H1 (cell line): ENCODE measurements at regions not wholly inside any gene's neighbourhood (a gene's known extent, or its start where the extent isn't known, plus 50 kb on each side); places are given as distances from the start of the nearest gene placed in this dataset.

Experiments
- CTCF ChIA-PET: fragments of 300-600 bp; sonication (Branson Sonifier 250); formaldehyde crosslinking; loops from one replicate; lab custom pipeline; 2021; ENCODE audit not compliant: partially characterized antibody; lab: Charles Lee
- POLR2A ChIA-PET: fragments of 300-600 bp; sonication (Branson Sonifier 250); formaldehyde crosslinking; loops from one replicate; lab custom pipeline; 2021; ENCODE audit warnings: inconsistent platforms; ENCODE audit not compliant: partially characterized antibody; lab: Charles Lee
- DNase-seq, 2 experiments: peaks; one replicate each; pipeline versions ENCODE4 v3.0.0 to v3.0.0-alpha.2; 2010 to 2022; ENCODE audit warnings: low spot score in 2 of 2, low read depth in 1 of 2, mixed read lengths in 1 of 2
- FAIRE-seq: peaks from 2 replicates; lab custom pipeline; 2011; peaks lifted over from hg19 to GRCh38; lab: Jason Lieb, UNC
- H2AFZ ChIP-seq: 2 replicates; pipeline ENCODE4 v1.8.1; 2012; ENCODE audit warnings: low read length, inconsistent platforms
- H2AK5ac ChIP-seq: 2 replicates; pipeline ENCODE4 v1.6.1; 2013; ENCODE audit warnings: low read depth, low read length
- H2BK120ac ChIP-seq: replicated peaks from 2 replicates; pipeline ENCODE3; 2013; ENCODE audit warnings: low read depth, low read length, inconsistent platforms
- H2BK12ac ChIP-seq: 2 replicates; pipeline ENCODE4 v1.6.1; 2013; ENCODE audit warnings: low read depth, low read length
- H2BK15ac ChIP-seq: 2 replicates; pipeline ENCODE4 v1.6.1; 2013; ENCODE audit warnings: low read length
- H2BK20ac ChIP-seq: 2 replicates; pipeline ENCODE4 v1.6.1; 2013; ENCODE audit warnings: low read length
- H2BK5ac ChIP-seq: 2 replicates; pipeline ENCODE4 v1.6.1; 2013; ENCODE audit warnings: low read depth, low read length
- H3K14ac ChIP-seq: 2 replicates; pipeline ENCODE4 v1.6.1; 2013; ENCODE audit warnings: inconsistent platforms; ENCODE audit not compliant: insufficient read length
- H3K18ac ChIP-seq: 2 replicates; pipeline ENCODE4 v1.6.1; 2013; ENCODE audit warnings: low read length; ENCODE audit errors: extremely low read depth
- H3K23ac ChIP-seq: 2 replicates; pipeline ENCODE4 v1.6.1; 2013; ENCODE audit warnings: inconsistent platforms; ENCODE audit not compliant: insufficient read length
- H3K23me2 ChIP-seq: 2 replicates; pipeline ENCODE4 v1.6.1; 2013; ENCODE audit warnings: low read depth, low read length
- H3K27ac ChIP-seq: 2 replicates; pipeline ENCODE4 v1.6.1; 2011; ENCODE audit warnings: low read depth, low read length, inconsistent platforms
- H3K27me3 ChIP-seq, 4 experiments: replicated peaks in 1 of 4; 1 replicate in 1 of 4; 2 replicates in 3 of 4; pipeline versions ENCODE4 v1.6.1 to v1.8.1; 2011 to 2013; ENCODE audit warnings: low read length in 3 of 4, mild to moderate bottlenecking in 3 of 4, inconsistent platforms in 2 of 4, mixed read lengths in 2 of 4, moderate library complexity in 1 of 4; ENCODE audit not compliant: control insufficient read depth in 3 of 4, insufficient read depth in 3 of 4; ENCODE audit errors: extremely low read depth in 1 of 4
- H3K36me3 ChIP-seq, 4 experiments: 2 replicates each; pipeline versions ENCODE4 v1.6.1 to v1.8.1; 2011 to 2013; ENCODE audit warnings: mild to moderate bottlenecking in 4 of 4, low read length in 3 of 4, moderate library complexity in 2 of 4, control low read depth in 1 of 4, inconsistent platforms in 1 of 4; ENCODE audit not compliant: insufficient read depth in 4 of 4, control insufficient read depth in 2 of 4
- H3K4ac ChIP-seq: replicated peaks from 2 replicates; pipeline ENCODE3; 2013; ENCODE audit warnings: low read length, low read depth, mixed read lengths, inconsistent platforms; ENCODE audit not compliant: insufficient read length
- H3K4me1 ChIP-seq, 4 experiments: replicated peaks in 1 of 4; 1 replicate in 1 of 4; 2 replicates in 3 of 4; pipeline versions ENCODE4 v1.6.1 to v1.8.1; 2011 to 2013; ENCODE audit warnings: low read length in 3 of 4, inconsistent platforms in 2 of 4, mixed read lengths in 1 of 4; ENCODE audit not compliant: insufficient read depth in 4 of 4, control insufficient read depth in 3 of 4
- H3K4me2 ChIP-seq, 2 experiments: 2 replicates each; pipeline versions ENCODE4 v1.6.1 to v1.8.1; 2011 to 2013; ENCODE audit warnings: low read depth in 2 of 2, low read length in 2 of 2, control low read depth in 1 of 2, inconsistent platforms in 1 of 2, mild to moderate bottlenecking in 1 of 2; ENCODE audit not compliant: insufficient read depth in 1 of 2
- H3K4me3 ChIP-seq, 4 experiments: fragments of 200-600, 300-600 bp in 1 of 4; sonication (generic), shearing (Covaris generic), sonication (Bioruptor Twin) in 1 of 4; 2 replicates each; pipeline versions ENCODE4 v1.5.1 to v1.8.1; 2011 to 2016; ENCODE audit warnings: low read length in 4 of 4, low read depth in 3 of 4, control low read depth in 2 of 4, inconsistent platforms in 2 of 4, mild to moderate bottlenecking in 2 of 4, mixed read lengths in 1 of 4, moderate library complexity in 1 of 4; ENCODE audit not compliant: insufficient read depth in 2 of 4; ENCODE audit errors: extremely low read depth in 1 of 4
- H3K56ac ChIP-seq: replicated peaks from 2 replicates; pipeline ENCODE3; 2013; ENCODE audit warnings: low read depth, mild to moderate bottlenecking, mixed read lengths, low read length, inconsistent platforms; ENCODE audit not compliant: insufficient read length
- H3K79me1 ChIP-seq: 2 replicates; pipeline ENCODE4 v1.6.1; 2013; ENCODE audit warnings: low read depth, low read length, control low read depth
- H3K79me2 ChIP-seq, 2 experiments: 2 replicates each; pipeline versions ENCODE4 v1.6.1 to v1.8.1; 2012 to 2013; ENCODE audit warnings: low read length in 2 of 2, mild to moderate bottlenecking in 2 of 2, inconsistent platforms in 1 of 2; ENCODE audit not compliant: insufficient read depth in 2 of 2, control insufficient read depth in 1 of 2
- H3K9ac ChIP-seq, 4 experiments: replicated peaks in 1 of 4; 1 replicate in 1 of 4; 2 replicates in 3 of 4; pipeline versions ENCODE4 v1.6.1 to v1.8.1; 2011 to 2013; ENCODE audit warnings: low read depth in 3 of 4, low read length in 3 of 4, control low read depth in 2 of 4, mild to moderate bottlenecking in 2 of 4, moderate library complexity in 2 of 4, inconsistent platforms in 1 of 4; ENCODE audit errors: extremely low read depth in 1 of 4
- H3K9me3 ChIP-seq, 2 experiments: 2 replicates each; pipeline versions ENCODE4 v1.6.1 to v1.8.1; 2012 to 2013; ENCODE audit warnings: mild to moderate bottlenecking in 2 of 2, moderate library complexity in 2 of 2, control low read depth in 1 of 2, inconsistent platforms in 1 of 2, low read depth in 1 of 2, low read length in 1 of 2, mixed read lengths in 1 of 2; ENCODE audit not compliant: insufficient read depth in 2 of 2
- H4K20me1 ChIP-seq, 2 experiments: replicated peaks in 1 of 2; 2 replicates each; pipeline versions ENCODE3 to v1.8.1; 2011 to 2013; ENCODE audit warnings: inconsistent platforms in 2 of 2, low read length in 2 of 2, mild to moderate bottlenecking in 1 of 2; ENCODE audit not compliant: insufficient read depth in 2 of 2, control insufficient read depth in 1 of 2
- H4K5ac ChIP-seq: 2 replicates; pipeline ENCODE4 v1.6.1; 2013; ENCODE audit warnings: low read length, low read depth, mixed read lengths, inconsistent platforms; ENCODE audit not compliant: insufficient read length
- H4K8ac ChIP-seq: 2 replicates; pipeline ENCODE4 v1.8.0; 2013; ENCODE audit warnings: mild to moderate bottlenecking, moderate library complexity, low read length, inconsistent platforms; ENCODE audit not compliant: insufficient read depth; ENCODE audit errors: extremely low read depth
- H4K91ac ChIP-seq: replicated peaks from 2 replicates; pipeline ENCODE3; 2013; ENCODE audit warnings: low read length, mixed read lengths, inconsistent platforms; ENCODE audit not compliant: insufficient read length
- CEBPB ChIP-seq: IDR thresholded peaks from 2 replicates; pipeline ENCODE4 v1.6.1; 2012; ENCODE audit warnings: low read depth, low read length
- CHD2 ChIP-seq: IDR thresholded peaks from 2 replicates; pipeline ENCODE4 v1.6.1; 2012; ENCODE audit warnings: low read length, improper control_type of control experiment
- CTBP2 ChIP-seq: IDR thresholded peaks from 2 replicates; pipeline ENCODE4 v1.7.0; 2011; ENCODE audit warnings: borderline replicate concordance, mild to moderate bottlenecking, moderate library complexity, mixed read lengths, low read length; ENCODE audit not compliant: insufficient read depth, insufficient read length
- CTCF ChIP-seq, 3 experiments: IDR thresholded peaks; 1 replicate in 2 of 3; 2 replicates in 1 of 3; pipeline versions ENCODE4 v1.5.1 to v1.6.1; 2011; ENCODE audit warnings: low read length in 3 of 3, mild to moderate bottlenecking in 3 of 3, inconsistent platforms in 2 of 3, low read depth in 1 of 3, moderate library complexity in 1 of 3; ENCODE audit not compliant: insufficient read depth in 1 of 3; ENCODE audit errors: control extremely low read depth in 1 of 3
- EGR1 ChIP-seq: IDR thresholded peaks from 2 replicates; pipeline ENCODE4 v1.6.1; 2011; ENCODE audit warnings: low read depth, low read length, borderline replicate concordance
- JUN ChIP-seq: IDR thresholded peaks from 2 replicates; pipeline ENCODE4 v1.6.1; 2011; ENCODE audit warnings: low read depth, mild to moderate bottlenecking, improper control_type of control experiment, low read length
- SRF ChIP-seq: IDR thresholded peaks from 2 replicates; pipeline ENCODE4 v1.6.1; 2011; ENCODE audit warnings: mild to moderate bottlenecking, low read depth, low read length, moderate library complexity
- ZNF274 ChIP-seq: IDR thresholded peaks from 2 replicates; pipeline ENCODE4 v1.7.0; 2012; ENCODE audit warnings: low read length, borderline replicate concordance; ENCODE audit errors: extremely low read depth
- WGBS, 2 experiments: shearing (Covaris generic) in 1 of 2; methylation state at CpG; one replicate each; pipeline versions ENCODE4 v1.1.6 to v1.1.7; 2013 to 2015; ENCODE audit warnings: low lambda C conversion rate in 2 of 2, mixed read lengths in 2 of 2, inconsistent platforms in 1 of 2, low coverage in 1 of 2, missing lambda C conversion rate in 1 of 2; ENCODE audit not compliant: insufficient replicate concordance in 2 of 2, insufficient coverage in 1 of 2, insufficient read length in 1 of 2; ENCODE audit errors: extremely low coverage in 1 of 2, missing lambda C conversion rate in 1 of 2; 5-methylcytosine and 5-hydroxymethylcytosine counted together
- TF ChIP-seq, protein P1 (sequence below): IDR thresholded peaks from 2 replicates; pipeline ENCODE4 v1.6.1; 2012; ENCODE audit warnings: low read length, inconsistent platforms

GRCh38 chr11:41622707-41623359 lies 163.4 kb upstream of the LRRC4C start:
- POLR2A ChIA-PET: no interaction called here
- H3K4me2 ChIP-seq: no peak overlapping the region
- TF ChIP-seq EGR1: no peak
- no peak for TF ChIP-seq CEBPB
- no peak for TF ChIP-seq JUN
- no peak for TF ChIP-seq CTBP2
- TF ChIP-seq SRF: no peak
- TF ChIP-seq CTCF (IDR thresholded peaks at IDR 0.05; ENCODE audit: control extremely low read depth in 1 of 3, insufficient read depth in 1 of 3, low read depth in 1 of 3, low read length in 3 of 3): no peak
- no peak for TF ChIP-seq ZNF274
- TF ChIP-seq, protein P1, sequence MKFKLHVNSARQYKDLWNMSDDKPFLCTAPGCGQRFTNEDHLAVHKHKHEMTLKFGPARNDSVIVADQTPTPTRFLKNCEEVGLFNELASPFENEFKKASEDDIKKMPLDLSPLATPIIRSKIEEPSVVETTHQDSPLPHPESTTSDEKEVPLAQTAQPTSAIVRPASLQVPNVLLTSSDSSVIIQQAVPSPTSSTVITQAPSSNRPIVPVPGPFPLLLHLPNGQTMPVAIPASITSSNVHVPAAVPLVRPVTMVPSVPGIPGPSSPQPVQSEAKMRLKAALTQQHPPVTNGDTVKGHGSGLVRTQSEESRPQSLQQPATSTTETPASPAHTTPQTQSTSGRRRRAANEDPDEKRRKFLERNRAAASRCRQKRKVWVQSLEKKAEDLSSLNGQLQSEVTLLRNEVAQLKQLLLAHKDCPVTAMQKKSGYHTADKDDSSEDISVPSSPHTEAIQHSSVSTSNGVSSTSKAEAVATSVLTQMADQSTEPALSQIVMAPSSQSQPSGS: no peak
- TF ChIP-seq CHD2: no peak

More at GRCh38 chr11:41622707-41623359, 163.4 kb upstream of the LRRC4C start:
- no peaks in the 10 kb centered on the region for H4K20me1 ChIP-seq
- no peak overlapping the region for H2BK15ac ChIP-seq
- no peak overlapping the region for H3K14ac ChIP-seq
- no peaks in the 10 kb centered on the region for H3K23me2 ChIP-seq
- H3K27ac ChIP-seq: no peak overlapping the region
- H3K23ac ChIP-seq: no peak overlapping the region
- no peak overlapping the region for H3K56ac ChIP-seq
- no peak overlapping the region for H2AFZ ChIP-seq
- 90% methylated on average over 24 of the region's 32 CpGs; no CpG with 5 or more reads in 1 of the 2 experiments for WGBS, 2 experiments
- no peak for DNase-seq
- H2BK5ac ChIP-seq: no peak overlapping the region
- H3K9ac ChIP-seq: no peak overlapping the region
- no peak overlapping the region for H3K4ac ChIP-seq
- FAIRE-seq: no peak
- no peak overlapping the region for H2BK12ac ChIP-seq
- no peak overlapping the region for H4K8ac ChIP-seq
- no peak overlapping the region for H3K4me3 ChIP-seq
- H3K9me3 ChIP-seq: peaks cover 8 to 11% of the 10 kb centered on the region in 2 experiments; a peak in 3 of 4 replicates
- H2BK20ac ChIP-seq: no peak overlapping the region
- no peaks in the 10 kb centered on the region for H3K79me1 ChIP-seq
- no peak overlapping the region for H4K91ac ChIP-seq
- H2AK5ac ChIP-seq: no peak overlapping the region
- H3K18ac ChIP-seq: no peak overlapping the region
- H3K79me2 ChIP-seq: no peaks in the 10 kb centered on the region
- no peaks in the 10 kb centered on the region for H3K27me3 ChIP-seq
- H2BK120ac ChIP-seq: no peak overlapping the region
- no peaks in the 10 kb centered on the region for H3K4me1 ChIP-seq
- H4K5ac ChIP-seq: no peak overlapping the region
- CTCF ChIA-PET: interaction anchor here (0.6 to 1.4 kb wide), 2 partner anchors 11 to 189 kb away, joined by 3 to 5 read pairs; no protein-coding TSS in a partner anchor
- no peaks in the 10 kb centered on the region for H3K36me3 ChIP-seq
